ENCODE measurements at regions not wholly inside any gene's neighbourhood (a gene's known extent, or its start where the extent isn't known, plus 50 kb on each side); places are given as distances from the start of the nearest gene placed in this dataset.

- TF ChIP-seq CTCF (IDR thresholded peaks at IDR 0.05; ENCODE audit: insufficient read depth, low read depth, low read length) (no peak), EZH2 (IDR thresholded peaks at IDR 0.05; ENCODE audit: insufficient read depth, low read length) (no peak)
- Histone ChIP-seq H3K79me2 (ENCODE audit: insufficient read depth, low read length) (no peaks in the 10 kb centered on the region), H3K27me3 (ENCODE audit: insufficient read depth, low read length) (no peaks in the 10 kb centered on the region), H3K4me1 (ENCODE audit: insufficient read depth, low read length) (peaks cover 10% of the 10 kb centered on the region), H3K4me2 (ENCODE audit: low read length) (no peak overlapping the region), H3K27ac (ENCODE audit: low read depth, low read length) (no peak overlapping the region), H2AFZ (ENCODE audit: low read depth, low read length) (no peak overlapping the region), H3K4me3 (ENCODE audit: insufficient read depth, low read depth, low read length) (no peak overlapping the region), H4K20me1 (ENCODE audit: insufficient read depth, low read length) (no peaks in the 10 kb centered on the region), H3K9me3 (ENCODE audit: insufficient read depth, low read depth, low read length) (no peaks in the 10 kb centered on the region), H3K9ac (ENCODE audit: low read length) (no peak overlapping the region), H3K36me3 (ENCODE audit: insufficient read depth, low read length) (no peaks in the 10 kb centered on the region)
- Mint-ChIP-seq H3K27ac (ENCODE audit: unreplicated experiment) (no peak overlapping the region), H3K9me3 (ENCODE audit: unreplicated experiment) (peaks cover 3% of the 10 kb centered on the region), H3K27me3 (ENCODE audit: low read depth, unreplicated experiment) (peaks cover 6% of the 10 kb centered on the region), H3K4me3 (ENCODE audit: unreplicated experiment) (no peak overlapping the region), H3K4me1 (ENCODE audit: low read depth, unreplicated experiment) (peaks cover 6% of the 10 kb centered on the region), H3K36me3 (ENCODE audit: low read depth, unreplicated experiment) (no peaks in the 10 kb centered on the region)
- FAIRE-seq (no peak), DNase-seq (ENCODE audit: low read depth) (no peak)
Observed at GRCh38 chr10:28967031-28967430, 289.7 kb downstream of the BAMBI start.

- Histone ChIP-seq H3K4me3 (ENCODE audit: insufficient read depth, low read depth, low read length) (no peak overlapping the region), H3K79me2 (ENCODE audit: insufficient read depth, low read length) (no peaks in the 10 kb centered on the region), H2AFZ (ENCODE audit: low read depth, low read length) (no peak overlapping the region), H3K27ac (ENCODE audit: low read depth, low read length) (no peak overlapping the region), H3K36me3 (ENCODE audit: insufficient read depth, low read length) (no peaks in the 10 kb centered on the region), H3K4me2 (ENCODE audit: low read length) (no peak overlapping the region), H4K20me1 (ENCODE audit: insufficient read depth, low read length) (no peaks in the 10 kb centered on the region), H3K9me3 (ENCODE audit: insufficient read depth, low read depth, low read length) (no peaks in the 10 kb centered on the region), H3K4me1 (ENCODE audit: insufficient read depth, low read length) (peaks cover 10% of the 10 kb centered on the region), H3K27me3 (ENCODE audit: insufficient read depth, low read length) (no peaks in the 10 kb centered on the region), H3K9ac (ENCODE audit: low read length) (no peak overlapping the region)
- DNase-seq (ENCODE audit: low read depth) (no peak), FAIRE-seq (no peak)
- peaks cover 6% of the 10 kb centered on the region for H3K27me3 Mint-ChIP-seq (ENCODE audit: low read depth, unreplicated experiment)
- H3K4me3 Mint-ChIP-seq (ENCODE audit: unreplicated experiment), result no peak overlapping the region
- H3K27ac Mint-ChIP-seq (ENCODE audit: unreplicated experiment), result no peak overlapping the region
- H3K9me3 Mint-ChIP-seq (ENCODE audit: unreplicated experiment), result peaks cover 5% of the 10 kb centered on the region
- peaks cover 6% of the 10 kb centered on the region for H3K4me1 Mint-ChIP-seq (ENCODE audit: low read depth, unreplicated experiment)
- no peaks in the 10 kb centered on the region for H3K36me3 Mint-ChIP-seq (ENCODE audit: low read depth, unreplicated experiment)
- TF ChIP-seq EZH2 (IDR thresholded peaks at IDR 0.05; ENCODE audit: insufficient read depth, low read length) (no peak), CTCF (IDR thresholded peaks at IDR 0.05; ENCODE audit: insufficient read depth, low read depth, low read length) (no peak)
Observed at GRCh38 chr10:28969413-28969812, 292.1 kb downstream of the BAMBI start.

GRCh38 chr10:28970231-28970630, 292.9 kb downstream of the BAMBI start:
- Histone ChIP-seq H3K4me3 (ENCODE audit: insufficient read depth, low read depth, low read length) (no peak overlapping the region), H4K20me1 (ENCODE audit: insufficient read depth, low read length) (no peaks in the 10 kb centered on the region), H3K36me3 (ENCODE audit: insufficient read depth, low read length) (no peaks in the 10 kb centered on the region), H3K27ac (ENCODE audit: low read depth, low read length) (no peak overlapping the region), H3K4me2 (ENCODE audit: low read length) (peak overlapping the region; percentile 41), H3K27me3 (ENCODE audit: insufficient read depth, low read length) (no peaks in the 10 kb centered on the region), H3K9ac (ENCODE audit: low read length) (no peak overlapping the region), H3K79me2 (ENCODE audit: insufficient read depth, low read length) (no peaks in the 10 kb centered on the region), H3K9me3 (ENCODE audit: insufficient read depth, low read depth, low read length) (no peaks in the 10 kb centered on the region), H3K4me1 (ENCODE audit: insufficient read depth, low read length) (peaks cover 10% of the 10 kb centered on the region), H2AFZ (ENCODE audit: low read depth, low read length) (no peak overlapping the region)
- TF ChIP-seq EZH2 (IDR thresholded peaks at IDR 0.05; ENCODE audit: insufficient read depth, low read length), result no peak
- TF ChIP-seq CTCF (IDR thresholded peaks at IDR 0.05; ENCODE audit: insufficient read depth, low read depth, low read length), result no peak
- H3K27me3 Mint-ChIP-seq (ENCODE audit: low read depth, unreplicated experiment), result peaks cover 6% of the 10 kb centered on the region
- H3K4me3 Mint-ChIP-seq (ENCODE audit: unreplicated experiment), result no peak overlapping the region
- H3K9me3 Mint-ChIP-seq (ENCODE audit: unreplicated experiment), result peaks cover 5% of the 10 kb centered on the region
- FAIRE-seq (no peak), DNase-seq (ENCODE audit: low read depth) (peak; percentile 74)
- H3K27ac Mint-ChIP-seq (ENCODE audit: unreplicated experiment), result no peak overlapping the region
- H3K36me3 Mint-ChIP-seq (ENCODE audit: low read depth, unreplicated experiment), result no peaks in the 10 kb centered on the region
- peaks cover 6% of the 10 kb centered on the region for H3K4me1 Mint-ChIP-seq (ENCODE audit: low read depth, unreplicated experiment)
